ENCODE measurements at regions not wholly inside any gene's neighbourhood (a gene's known extent, or its start where the extent isn't known, plus 50 kb on each side); places are given as distances from the start of the nearest gene placed in this dataset.

DNA sequence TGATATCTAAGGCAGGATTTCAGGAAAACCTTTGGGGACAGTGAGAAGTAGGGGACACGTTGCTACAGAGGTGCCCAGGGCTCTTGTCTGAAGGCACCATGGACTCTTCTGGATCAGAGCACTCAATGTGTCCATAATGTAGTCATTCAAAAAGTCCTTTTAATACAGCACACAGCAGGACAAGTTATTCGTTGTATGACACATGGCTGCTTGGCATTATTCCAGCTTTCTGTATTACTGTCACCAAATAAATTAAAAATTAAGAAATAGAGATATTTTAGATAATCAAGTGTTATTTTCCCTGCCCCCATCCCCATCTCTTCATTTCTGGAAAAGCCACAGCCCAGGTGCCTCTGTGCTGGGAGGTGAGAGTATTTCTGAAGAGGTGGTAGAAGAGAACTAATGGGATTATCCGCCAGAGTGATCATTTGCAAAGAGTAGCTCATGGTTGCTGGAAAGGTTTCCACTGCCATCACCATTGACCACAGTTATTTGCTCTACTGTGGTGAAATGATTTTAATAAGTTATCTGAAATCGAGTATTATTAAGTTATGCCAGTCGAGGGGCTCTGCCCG lies 83.0 kb downstream of the CXCL12 start:
- no peak for DNase-seq (ENCODE audit: insufficient read length, low spot score)
- FAIRE-seq = no peak

- peak; percentile 99 for FAIRE-seq
- peak; percentile 95 for DNase-seq (ENCODE audit: insufficient read length, low spot score)
Observed at GRCh38 chr10:44300666-44301649, 83.9 kb downstream of the CXCL12 start.

GRCh38 chr10:44298713-44299112 lies 86.2 kb downstream of the CXCL12 start:
- FAIRE-seq (no peak), DNase-seq (ENCODE audit: insufficient read length, low spot score) (no peak)

DNA sequence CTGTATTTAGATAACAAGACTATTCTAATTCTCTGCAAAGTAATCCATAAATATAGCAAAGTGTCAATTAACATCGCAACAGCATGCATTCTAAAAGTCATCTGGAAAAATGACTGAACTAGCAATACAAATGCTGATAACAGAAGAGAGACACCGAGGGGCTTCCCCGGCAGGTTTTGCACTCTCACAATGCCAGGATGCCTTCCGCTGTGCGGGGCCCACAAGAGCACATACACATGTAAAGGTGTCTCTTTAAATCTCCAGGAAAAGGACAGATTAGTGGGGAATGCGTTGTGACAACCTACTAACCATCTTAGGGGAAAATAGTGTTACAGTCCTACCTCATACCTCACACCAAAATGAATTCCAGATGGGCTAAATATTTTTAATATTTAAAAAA lies 86.9 kb downstream of the CXCL12 start:
- no peak for FAIRE-seq
- no peak for DNase-seq (ENCODE audit: insufficient read length, low spot score)

GRCh38 chr10:44295644-44296241 lies 89.2 kb downstream of the CXCL12 start:
- DNase-seq (ENCODE audit: insufficient read length, low spot score) = no peak
- FAIRE-seq = no peak

DNA sequence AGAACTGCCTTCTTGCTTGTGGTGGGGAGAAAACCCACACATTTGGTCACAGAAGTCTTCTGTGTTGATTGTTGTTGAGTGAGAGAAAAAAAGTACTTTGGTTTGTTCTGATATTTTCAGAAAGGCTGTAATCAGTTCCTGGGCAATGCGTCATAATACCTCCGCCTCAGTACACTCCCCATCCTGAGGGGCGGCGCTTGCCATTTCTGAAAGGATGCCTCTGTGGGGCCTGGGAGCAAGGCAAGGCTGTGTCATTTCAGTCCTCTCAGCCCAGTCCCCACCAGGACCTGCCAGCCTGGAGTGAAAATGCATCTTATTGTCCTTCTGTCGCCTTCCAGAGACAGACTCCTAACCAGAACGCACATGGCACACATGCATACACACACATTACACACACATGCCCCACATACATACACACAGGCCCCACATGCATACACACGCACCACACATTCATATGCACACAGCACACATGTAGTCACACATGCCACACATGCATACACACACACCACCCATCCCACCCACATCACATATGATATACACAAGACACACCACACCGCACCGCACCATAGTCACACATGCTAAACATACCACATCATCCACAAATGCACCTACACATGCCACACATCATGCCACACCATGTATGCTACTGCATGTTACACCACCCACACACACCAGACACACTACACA lies 90.0 kb downstream of the CXCL12 start:
- FAIRE-seq (peak; percentile 98), DNase-seq (ENCODE audit: insufficient read length, low spot score) (no peak)

GRCh38 chr10:44293842-44294241 lies 91.1 kb downstream of the CXCL12 start:
- DNase-seq (ENCODE audit: insufficient read length, low spot score) (no peak), FAIRE-seq (no peak)

DNA sequence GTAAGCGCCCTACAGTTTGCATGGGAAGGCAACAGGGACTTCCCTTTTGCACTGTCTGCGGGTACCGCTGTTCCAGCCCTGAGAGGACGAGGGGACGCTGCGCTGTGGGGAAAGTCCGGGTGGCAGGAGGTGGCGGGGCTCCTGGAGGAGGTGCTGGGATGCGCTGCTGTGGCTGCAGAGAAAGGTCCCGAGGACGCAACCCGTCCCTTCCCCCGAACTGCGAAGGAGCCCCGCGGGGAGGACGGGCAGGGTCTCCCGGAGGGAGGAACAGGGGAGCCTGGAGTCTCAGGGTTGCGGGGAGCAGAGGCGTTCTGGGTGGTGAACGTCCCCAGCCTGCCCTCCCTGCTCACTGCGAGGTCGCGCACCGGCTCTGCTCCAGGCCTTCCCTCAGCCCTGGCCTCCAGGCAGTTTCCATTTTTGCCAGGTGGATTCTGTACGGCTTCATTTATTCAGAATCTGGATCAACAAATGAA lies 91.6 kb downstream of the CXCL12 start:
- no peak for DNase-seq (ENCODE audit: insufficient read length, low spot score)
- FAIRE-seq = no peak

DNA sequence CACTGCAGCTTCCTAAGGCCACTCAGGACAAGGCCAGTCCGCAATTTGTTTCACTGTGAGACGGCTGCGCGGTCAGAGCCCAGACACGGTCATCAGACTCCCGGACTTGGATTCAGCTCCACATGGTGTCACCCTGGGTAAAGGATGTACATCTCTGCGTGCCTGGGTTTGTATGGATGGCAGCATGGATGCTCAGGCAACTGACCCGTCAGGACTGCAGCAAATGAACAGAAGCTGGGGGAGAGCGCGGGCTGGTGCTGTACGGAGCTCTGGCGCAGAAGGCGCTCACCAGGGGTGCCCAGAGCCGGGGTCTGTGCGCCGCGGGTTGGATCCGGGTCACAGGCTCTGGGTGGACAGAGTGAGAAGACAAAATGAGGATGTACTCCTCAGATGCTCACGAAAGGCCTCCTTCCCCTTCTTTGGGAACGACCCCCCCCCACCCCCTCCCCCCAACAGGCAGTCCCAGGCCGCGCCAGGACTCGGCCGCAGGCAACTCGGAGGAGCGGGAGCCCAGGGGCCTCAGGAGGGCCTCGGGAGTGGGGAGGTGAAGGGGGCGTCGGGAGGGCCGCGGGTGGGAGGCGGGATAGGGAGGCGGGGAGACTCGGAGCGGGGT lies 92.4 kb downstream of the CXCL12 start:
- DNase-seq (ENCODE audit: insufficient read length, low spot score) (no peak), FAIRE-seq (no peak)

DNA sequence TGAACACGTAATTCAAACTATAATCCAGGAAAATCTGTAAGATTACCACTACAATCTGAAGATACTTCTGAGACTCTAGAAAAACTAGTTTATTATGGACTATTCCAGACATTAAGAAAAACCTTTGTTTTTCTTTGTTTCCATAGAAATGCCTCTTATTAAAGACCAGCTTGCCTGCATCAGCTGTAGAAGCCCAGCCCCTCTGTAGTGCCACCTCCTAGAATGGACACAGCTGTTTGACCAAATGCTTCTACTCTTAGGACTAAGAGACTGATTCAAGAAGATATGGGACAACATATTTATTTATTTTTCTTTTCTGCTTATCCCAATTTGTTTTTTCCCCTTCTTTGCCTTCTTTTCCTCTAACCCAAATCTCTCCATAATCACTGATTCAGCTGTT lies 93.8 kb downstream of the CXCL12 start:
- no peak for FAIRE-seq
- DNase-seq (ENCODE audit: insufficient read length, low spot score) = no peak

DNA sequence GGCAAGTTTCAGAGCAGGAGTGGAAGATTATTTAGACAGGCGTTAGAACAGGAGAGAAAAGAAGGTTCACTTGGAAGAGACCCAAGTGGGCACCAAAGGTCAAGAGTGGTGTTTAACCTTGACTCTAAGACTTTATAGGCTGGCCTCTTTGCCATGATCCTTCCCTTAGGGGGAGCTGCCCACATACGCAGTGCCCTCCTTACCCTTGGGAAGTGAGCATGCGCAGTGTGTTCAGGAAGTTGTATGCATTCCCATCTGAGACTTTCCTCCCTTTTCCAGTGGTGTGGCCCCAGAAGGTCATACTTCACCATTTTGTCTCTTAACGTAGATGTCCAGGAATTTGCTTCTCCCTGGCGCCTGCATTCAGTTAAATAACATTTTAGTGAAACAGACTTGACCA lies 95.8 kb downstream of the CXCL12 start:
- DNase-seq (ENCODE audit: insufficient read length, low spot score) (no peak), FAIRE-seq (no peak)

GRCh38 chr10:44287408-44287807 lies 97.5 kb downstream of the CXCL12 start:
- FAIRE-seq (no peak), DNase-seq (ENCODE audit: insufficient read length, low spot score) (no peak)

GRCh38 chr10:44284198-44285084 lies 100.5 kb downstream of the CXCL12 start:
- no peak for FAIRE-seq
- DNase-seq (ENCODE audit: insufficient read length, low spot score) = no peak

DNA sequence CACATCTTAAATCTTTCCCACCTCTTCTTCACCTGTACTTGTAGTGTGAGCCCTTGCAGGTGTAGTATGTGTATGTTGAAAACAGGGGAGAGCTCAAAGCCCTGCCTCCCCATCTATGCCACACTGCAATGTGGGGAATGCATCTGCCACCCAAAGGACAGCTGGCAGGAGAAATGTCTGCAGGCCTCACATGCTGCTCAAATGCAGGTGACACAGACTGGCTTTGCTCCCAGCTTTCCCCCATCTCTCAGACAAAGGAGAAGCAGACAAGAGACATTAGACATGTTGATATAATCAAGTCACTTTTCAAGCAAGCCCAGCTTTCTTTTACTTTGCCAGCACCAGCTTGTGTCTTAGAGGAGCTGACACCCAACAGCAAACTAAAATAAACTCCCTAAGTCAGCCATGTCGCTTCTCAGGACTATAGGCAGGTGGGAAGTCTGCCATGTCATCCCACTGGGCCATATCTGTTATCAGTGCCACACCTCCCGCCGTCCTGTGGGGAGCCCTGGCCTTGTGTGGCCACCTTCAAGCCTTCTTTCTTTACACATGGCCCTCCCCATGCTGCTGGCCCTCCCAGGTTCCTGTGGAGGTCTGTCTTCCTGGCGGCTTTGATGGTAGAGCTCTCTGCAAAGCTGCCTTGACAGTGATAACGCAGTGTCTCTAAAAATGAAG lies 102.1 kb downstream of the CXCL12 start:
- DNase-seq (ENCODE audit: insufficient read length, low spot score) = no peak
- no peak for FAIRE-seq

DNA sequence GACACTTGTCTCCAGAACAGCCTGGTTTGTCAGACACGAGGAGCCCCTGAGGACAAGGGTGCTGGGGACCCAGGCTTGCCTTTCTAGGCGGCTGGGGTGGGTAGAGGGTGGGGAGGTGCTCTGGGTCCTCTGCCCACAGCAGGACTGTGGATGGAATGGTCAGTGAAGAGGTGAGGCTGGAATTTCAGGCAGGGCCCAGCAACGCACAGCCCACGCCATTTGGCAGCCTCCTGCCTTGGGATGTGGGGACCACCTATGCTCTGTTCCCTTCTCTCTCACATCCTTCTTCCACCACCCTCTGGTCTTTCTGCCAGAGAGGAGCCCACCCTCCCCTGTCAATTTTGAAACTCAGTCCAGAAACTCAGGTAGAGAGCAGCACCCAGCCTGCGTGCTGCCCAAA lies 103.2 kb downstream of the CXCL12 start:
- FAIRE-seq (no peak), DNase-seq (ENCODE audit: insufficient read length, low spot score) (no peak)

GRCh38 chr10:44281089-44281613 lies 103.7 kb downstream of the CXCL12 start:
- DNase-seq (ENCODE audit: insufficient read length, low spot score) (no peak), FAIRE-seq (no peak)

- DNase-seq (ENCODE audit: insufficient read length, low spot score) (no peak), FAIRE-seq (no peak)
Observed at GRCh38 chr10:44280226-44281014, 104.5 kb downstream of the CXCL12 start.
